ENCODE measurements at regions not wholly inside any gene's neighbourhood (a gene's known extent, or its start where the extent isn't known, plus 50 kb on each side); places are given as distances from the start of the nearest gene placed in this dataset.

DNA sequence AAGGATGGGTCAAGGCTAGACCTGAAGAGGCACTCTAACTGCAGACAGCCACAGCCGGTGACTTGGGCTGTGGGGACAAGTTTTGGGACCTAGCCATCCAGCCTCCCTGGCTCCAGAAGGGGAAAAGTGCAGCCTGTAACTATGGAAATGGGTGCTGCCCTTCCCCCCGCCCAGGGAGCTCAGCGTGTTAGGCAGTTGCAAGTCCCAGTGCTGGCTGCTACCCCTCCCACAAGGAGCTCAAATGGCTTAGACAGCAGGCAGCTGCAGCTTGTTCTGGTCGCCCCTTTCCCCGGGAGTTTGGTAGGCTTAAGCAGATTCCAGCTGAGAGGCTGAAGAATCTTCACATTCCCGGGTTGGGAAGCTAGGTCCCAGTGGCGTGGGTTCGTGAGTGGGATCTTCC, 162.6 kb downstream of the FAM83B start:
- TF ChIP-seq CTCF (conservative IDR thresholded peaks at IDR 0.05; ENCODE audit: low read depth, low read length) = no peak
- no peak for TF ChIP-seq EZH2 (IDR thresholded peaks at IDR 0.05; ENCODE audit: borderline replicate concordance, low read depth, low read length, poor library complexity, severe bottlenecking)

All from A673 (cell line).